Memory B cell (primary cell): ENCODE measurements at regions not wholly inside any gene's neighbourhood (a gene's known extent, or its start where the extent isn't known, plus 50 kb on each side); places are given as distances from the start of the nearest gene placed in this dataset.
"Not testable (repeated sequence)": the region's sequence is repeated elsewhere in the genome, so short reads cannot be mapped to it uniquely, and the experiment has no call there.

Experiments used
- ATAC-seq: fragments of 150-1000 bp; cut with Tn5 transposase; 2 replicates; pipeline ENCODE4 v1.10.0; 2021; ENCODE audit warnings: low read depth, mild to moderate bottlenecking, moderate library complexity
- DNase-seq, 2 donors: peaks; one replicate each; pipeline ENCODE4 v3.0.0; 2022; ENCODE audit warnings: low spot score in 2 of 2
- H3K27ac Mint-ChIP-seq: one replicate; pipeline ENCODE4 v1.8.0; 2022; ENCODE audit warnings: mild to moderate bottlenecking, moderate library complexity, mixed read lengths
- H3K27me3 Mint-ChIP-seq: one replicate; pipeline ENCODE4 v1.8.0; 2022; ENCODE audit warnings: mixed read lengths
- H3K36me3 Mint-ChIP-seq: one replicate; pipeline ENCODE4 v1.8.0; 2022; ENCODE audit warnings: mild to moderate bottlenecking, mixed read lengths
- H3K4me1 Mint-ChIP-seq: one replicate; pipeline ENCODE4 v1.8.0; 2022; ENCODE audit warnings: mixed read lengths
- H3K4me3 Mint-ChIP-seq: one replicate; pipeline ENCODE4 v1.8.0; 2022; ENCODE audit warnings: mild to moderate bottlenecking, moderate library complexity, mixed read lengths
- H3K9me3 Mint-ChIP-seq: one replicate; pipeline ENCODE4 v1.8.0; 2022; ENCODE audit warnings: mixed read lengths

- Mint-ChIP-seq H3K9me3 (no peaks in the 10 kb centered on the region), H3K27ac (no peak overlapping the region), H3K4me3 (no peak overlapping the region), H3K4me1 (no peaks in the 10 kb centered on the region), H3K27me3 (no peaks in the 10 kb centered on the region), H3K36me3 (no peaks in the 10 kb centered on the region)
- no peak for DNase-seq
- no peak for ATAC-seq
Measured at GRCh38 chr7:114181280-114181679, 233.3 kb upstream of the FOXP2 start.

- no peak for ATAC-seq
Measured at GRCh38 chr7:114180556-114181266, 233.9 kb upstream of the FOXP2 start.

GRCh38 chr7:114175125-114175524 lies 239.5 kb upstream of the FOXP2 start:
- ATAC-seq: no peak
- DNase-seq: no peak
- H3K27ac Mint-ChIP-seq: no peak overlapping the region
- no peaks in the 10 kb centered on the region for H3K36me3 Mint-ChIP-seq
- no peaks in the 10 kb centered on the region for H3K27me3 Mint-ChIP-seq
- no peaks in the 10 kb centered on the region for H3K4me1 Mint-ChIP-seq
- no peak overlapping the region for H3K4me3 Mint-ChIP-seq
- H3K9me3 Mint-ChIP-seq: no peaks in the 10 kb centered on the region

More at GRCh38 chr7:114180556-114181266, 233.9 kb upstream of the FOXP2 start:
- no peaks in the 10 kb centered on the region for H3K9me3 Mint-ChIP-seq
- no peak overlapping the region for H3K27ac Mint-ChIP-seq
- H3K4me1 Mint-ChIP-seq: no peaks in the 10 kb centered on the region
- H3K36me3 Mint-ChIP-seq: no peaks in the 10 kb centered on the region
- no peaks in the 10 kb centered on the region for H3K27me3 Mint-ChIP-seq
- H3K4me3 Mint-ChIP-seq: no peak overlapping the region
- no peak for DNase-seq

- Mint-ChIP-seq H3K36me3 (no peaks in the 10 kb centered on the region), H3K4me3 (no peak overlapping the region), H3K4me1 (no peaks in the 10 kb centered on the region), H3K27me3 (no peaks in the 10 kb centered on the region), H3K27ac (no peak overlapping the region), H3K9me3 (peaks cover 2% of the 10 kb centered on the region)
- no peak for ATAC-seq
- no peak for DNase-seq
Measured at GRCh38 chr7:114173170-114173890, 241.3 kb upstream of the FOXP2 start.

- not testable (repeated sequence) for H3K4me3 Mint-ChIP-seq, DNase-seq, H3K27ac Mint-ChIP-seq, H3K27me3 Mint-ChIP-seq, H3K4me1 Mint-ChIP-seq, H3K9me3 Mint-ChIP-seq, ATAC-seq, H3K36me3 Mint-ChIP-seq
Measured at GRCh38 chr7:114169389-114169788, 245.2 kb upstream of the FOXP2 start.

- no peak for ATAC-seq
- Mint-ChIP-seq H3K9me3 (no peaks in the 10 kb centered on the region), H3K27me3 (no peaks in the 10 kb centered on the region), H3K36me3 (no peaks in the 10 kb centered on the region), H3K4me1 (no peaks in the 10 kb centered on the region), H3K4me3 (no peak overlapping the region), H3K27ac (no peak overlapping the region)
- no peak for DNase-seq
Measured at GRCh38 chr7:114160925-114161324, 242.1 kb upstream of the PPP1R3A start.

GRCh38 chr7:114158854-114159253 lies 240.0 kb upstream of the PPP1R3A start:
- no peak overlapping the region for H3K4me3 Mint-ChIP-seq

GRCh38 chr7:114158275-114158674 lies 239.5 kb upstream of the PPP1R3A start:
- Mint-ChIP-seq H3K27me3 (peaks cover 2% of the 10 kb centered on the region), H3K4me1 (no peaks in the 10 kb centered on the region), H3K4me3 (no peak overlapping the region), H3K9me3 (no peaks in the 10 kb centered on the region), H3K27ac (no peak overlapping the region), H3K36me3 (no peaks in the 10 kb centered on the region)
- DNase-seq (no peak), ATAC-seq (no peak)

More at GRCh38 chr7:114158854-114159253, 240.0 kb upstream of the PPP1R3A start:
- DNase-seq (no peak), ATAC-seq (no peak)
- Mint-ChIP-seq H3K4me1 (no peaks in the 10 kb centered on the region), H3K9me3 (no peaks in the 10 kb centered on the region), H3K27ac (no peak overlapping the region), H3K36me3 (no peaks in the 10 kb centered on the region), H3K27me3 (peaks cover 2% of the 10 kb centered on the region)

- no peaks in the 10 kb centered on the region for H3K36me3 Mint-ChIP-seq
- ATAC-seq: no peak
- DNase-seq: no peak
- H3K27me3 Mint-ChIP-seq: peaks cover 2% of the 10 kb centered on the region
- no peak overlapping the region for H3K4me3 Mint-ChIP-seq
- H3K4me1 Mint-ChIP-seq: no peaks in the 10 kb centered on the region
- H3K27ac Mint-ChIP-seq: no peak overlapping the region
- no peaks in the 10 kb centered on the region for H3K9me3 Mint-ChIP-seq
Measured at GRCh38 chr7:114156178-114156577, 237.4 kb upstream of the PPP1R3A start.

GRCh38 chr7:114155116-114156110 lies 236.6 kb upstream of the PPP1R3A start:
- H3K9me3 Mint-ChIP-seq: no peaks in the 10 kb centered on the region
- H3K27ac Mint-ChIP-seq: no peak overlapping the region
- ATAC-seq (no peak), DNase-seq (no peak)
- H3K4me3 Mint-ChIP-seq: no peak overlapping the region
- H3K4me1 Mint-ChIP-seq: no peaks in the 10 kb centered on the region
- H3K36me3 Mint-ChIP-seq: no peaks in the 10 kb centered on the region
- peaks cover 2% of the 10 kb centered on the region for H3K27me3 Mint-ChIP-seq

- Mint-ChIP-seq H3K4me1 (no peaks in the 10 kb centered on the region), H3K27ac (no peak overlapping the region), H3K36me3 (no peaks in the 10 kb centered on the region), H3K4me3 (no peak overlapping the region), H3K27me3 (peaks cover 2% of the 10 kb centered on the region), H3K9me3 (no peaks in the 10 kb centered on the region)
- ATAC-seq (no peak), DNase-seq (no peak)
Measured at GRCh38 chr7:114153700-114154099, 234.9 kb upstream of the PPP1R3A start.

- H3K4me3 Mint-ChIP-seq: no peak overlapping the region
- no peaks in the 10 kb centered on the region for H3K4me1 Mint-ChIP-seq
- peaks cover 2% of the 10 kb centered on the region for H3K27me3 Mint-ChIP-seq
- no peaks in the 10 kb centered on the region for H3K36me3 Mint-ChIP-seq
- no peaks in the 10 kb centered on the region for H3K9me3 Mint-ChIP-seq
- no peak for ATAC-seq
- H3K27ac Mint-ChIP-seq: no peak overlapping the region
- no peak for DNase-seq
Measured at GRCh38 chr7:114152314-114152938, 233.6 kb upstream of the PPP1R3A start.

GRCh38 chr7:114151777-114152176 lies 233.0 kb upstream of the PPP1R3A start:
- Mint-ChIP-seq H3K27ac (no peak overlapping the region), H3K27me3 (peaks cover 2% of the 10 kb centered on the region), H3K9me3 (no peaks in the 10 kb centered on the region), H3K36me3 (no peaks in the 10 kb centered on the region), H3K4me3 (no peak overlapping the region), H3K4me1 (no peaks in the 10 kb centered on the region)
- no peak for ATAC-seq
- DNase-seq: no peak
